IMR-90 (cell line): ENCODE measurements at regions not wholly inside any gene's neighbourhood (a gene's known extent, or its start where the extent isn't known, plus 50 kb on each side); places are given as distances from the start of the nearest gene placed in this dataset.

Experiments
- ATAC-seq: fragments of 200-7000 bp; cut with Tn5 transposase; 2 replicates; pipeline ENCODE4 v1.9.1; 2020; ENCODE audit warnings: low read depth, mild to moderate bottlenecking, moderate library complexity
- BruUV-seq: library from RNA; stranded (reverse); fragments of 400-500 nt; replicated peaks from 2 replicates; lab custom pipeline; 2021; lab: Mats Ljungman, UMichigan
- CTCF ChIA-PET: fragments of 300-600 bp; formaldehyde crosslinking; extraction: SDS; loops from one replicate; lab custom pipeline; 2021; ENCODE audit warnings: antibody characterized with exemption; lab: Yijun Ruan, JAX
- POLR2A ChIA-PET: fragments of 300-600 bp; sonication (Branson Sonifier 250); formaldehyde crosslinking; loops from one replicate; lab custom pipeline; 2022; ENCODE audit warnings: antibody characterized with exemption; ENCODE audit not compliant: unreplicated experiment; lab: Charles Lee
- DNase-seq: peaks from one replicate; pipeline ENCODE4 v3.0.0; 2013
- H2AFZ ChIP-seq: replicated peaks from 2 replicates; pipeline ENCODE3; 2013; ENCODE audit warnings: low read length, mild to moderate bottlenecking; ENCODE audit not compliant: poor library complexity
- H2AK5ac ChIP-seq: 2 replicates; pipeline ENCODE4 v1.6.1; 2013; ENCODE audit warnings: low read depth, low read length, inconsistent platforms
- H2AK9ac ChIP-seq: replicated peaks from 2 replicates; pipeline ENCODE3; 2013; ENCODE audit warnings: mild to moderate bottlenecking, low read depth, low read length, moderate library complexity; ENCODE audit not compliant: poor library complexity
- H2BK120ac ChIP-seq: 2 replicates; pipeline ENCODE4 v1.6.1; 2013; ENCODE audit warnings: low read depth, low read length, inconsistent platforms
- H2BK15ac ChIP-seq: 3 replicates; pipeline ENCODE4 v1.6.1; 2013; ENCODE audit warnings: low read depth, low read length, inconsistent platforms
- H2BK20ac ChIP-seq: 2 replicates; pipeline ENCODE4 v1.6.1; 2013; ENCODE audit warnings: low read depth, mild to moderate bottlenecking, inconsistent platforms, low read length, moderate library complexity
- H2BK5ac ChIP-seq: 2 replicates; pipeline ENCODE4 v1.6.1; 2013; ENCODE audit warnings: mild to moderate bottlenecking, low read depth, low read length, inconsistent platforms; ENCODE audit not compliant: poor library complexity, severe bottlenecking
- H3K14ac ChIP-seq: replicated peaks from 2 replicates; pipeline ENCODE4 v1.6.1; 2013; ENCODE audit warnings: low read depth, low read length, inconsistent platforms
- H3K18ac ChIP-seq: 2 replicates; pipeline ENCODE4 v1.6.1; 2013; ENCODE audit warnings: low read depth, low read length, control low read depth
- H3K23ac ChIP-seq: 2 replicates; pipeline ENCODE4 v1.6.1; 2013; ENCODE audit warnings: low read depth, low read length, inconsistent platforms
- H3K27ac ChIP-seq: 2 replicates; pipeline ENCODE4 v1.5.1; 2013; ENCODE audit warnings: mild to moderate bottlenecking, control low read depth, low read length; ENCODE audit not compliant: insufficient read depth
- H3K27me3 ChIP-seq: 2 replicates; pipeline ENCODE4 v1.6.1; 2013; ENCODE audit warnings: low read length; ENCODE audit not compliant: control insufficient read depth, insufficient read depth
- H3K36me3 ChIP-seq: 2 replicates; pipeline ENCODE4 v1.6.1; 2013; ENCODE audit warnings: low read length, mixed read lengths; ENCODE audit not compliant: control insufficient read depth, insufficient read depth
- H3K4ac ChIP-seq: 2 replicates; pipeline ENCODE4 v1.6.1; 2013; ENCODE audit warnings: low read depth, low read length, inconsistent platforms
- H3K4me1 ChIP-seq: 2 replicates; pipeline ENCODE4 v1.6.1; 2013; ENCODE audit warnings: low read length, mixed read lengths; ENCODE audit not compliant: control insufficient read depth, insufficient read depth
- H3K4me2 ChIP-seq: 2 replicates; pipeline ENCODE4 v1.6.1; 2013; ENCODE audit warnings: low read depth, mild to moderate bottlenecking, control low read depth, low read length, moderate library complexity
- H3K4me3 ChIP-seq: 2 replicates; pipeline ENCODE4 v1.5.1; 2013; ENCODE audit warnings: low read depth, mild to moderate bottlenecking, control low read depth, low read length, moderate library complexity; ENCODE audit not compliant: insufficient read depth
- H3K56ac ChIP-seq: 2 replicates; pipeline ENCODE4 v1.6.1; 2013; ENCODE audit warnings: low read length, inconsistent platforms; ENCODE audit not compliant: insufficient read depth; ENCODE audit errors: extremely low read depth
- H3K79me1 ChIP-seq, 2 experiments: 2 replicates each; pipeline ENCODE4 v1.6.1; 2013; ENCODE audit warnings: low read length in 2 of 2, inconsistent platforms in 1 of 2, low read depth in 1 of 2
- H3K9ac ChIP-seq: 2 replicates; pipeline ENCODE4 v1.6.1; 2013; ENCODE audit warnings: low read depth, low read length, control low read depth
- H3K9me1 ChIP-seq: 2 replicates; pipeline ENCODE4 v1.6.1; 2013; ENCODE audit warnings: low read length, inconsistent platforms; ENCODE audit not compliant: insufficient read depth
- H3K9me3 ChIP-seq: 2 replicates; pipeline ENCODE4 v1.6.1; 2013; ENCODE audit warnings: low read length; ENCODE audit not compliant: control insufficient read depth, insufficient read depth
- H4K20me1 ChIP-seq: 2 replicates; pipeline ENCODE4 v1.6.1; 2013; ENCODE audit warnings: low read length, inconsistent platforms; ENCODE audit not compliant: insufficient read depth
- H4K5ac ChIP-seq: 2 replicates; pipeline ENCODE4 v1.6.1; 2013; ENCODE audit warnings: mild to moderate bottlenecking, low read depth, low read length, control low read depth
- H4K8ac ChIP-seq, 2 experiments: 2 replicates each; pipeline ENCODE4 v1.6.1; 2013; ENCODE audit warnings: low read depth in 2 of 2, low read length in 2 of 2, control low read depth in 1 of 2, inconsistent platforms in 1 of 2
- H4K91ac ChIP-seq: 2 replicates; pipeline ENCODE4 v1.6.1; 2013; ENCODE audit warnings: low read depth, low read length, inconsistent platforms; ENCODE audit not compliant: insufficient read depth
- CEBPB ChIP-seq: IDR thresholded peaks from 2 replicates; pipeline ENCODE4 v1.6.1; 2012; ENCODE audit warnings: low read depth, low read length, improper control_type of control experiment
- CHD1 ChIP-seq: IDR thresholded peaks from 2 replicates; pipeline ENCODE4 v1.6.1; 2012; ENCODE audit warnings: low read depth, low read length, improper control_type of control experiment
- CTCF ChIP-seq: conservative IDR thresholded peaks from 2 replicates; pipeline ENCODE4 v1.5.1; 2012; ENCODE audit warnings: mild to moderate bottlenecking, low read depth, low read length, improper control_type of control experiment
- ELK1 ChIP-seq: fragments of 150-350 bp; IDR thresholded peaks from 2 replicates; pipeline ENCODE4 v1.6.1; 2016; ENCODE audit warnings: low read depth, mild to moderate bottlenecking, low read length, moderate library complexity, borderline replicate concordance
- FOS ChIP-seq: fragments of 150-350 bp; IDR thresholded peaks from 2 replicates; pipeline ENCODE4 v1.6.1; 2016; ENCODE audit warnings: low read depth, low read length
- MAFK ChIP-seq: IDR thresholded peaks from 2 replicates; pipeline ENCODE4 v1.6.1; 2012; ENCODE audit warnings: low read depth, low read length, improper control_type of control experiment
- MAZ ChIP-seq: IDR thresholded peaks from 2 replicates; pipeline ENCODE4 v1.6.1; 2012; ENCODE audit warnings: low read depth, mild to moderate bottlenecking, low read length, improper control_type of control experiment, moderate library complexity, borderline replicate concordance
- MXI1 ChIP-seq: IDR thresholded peaks from 2 replicates; pipeline ENCODE4 v1.6.1; 2012; ENCODE audit warnings: low read depth, mild to moderate bottlenecking, low read length, moderate library complexity, borderline replicate concordance
- NFE2L2 ChIP-seq: fragments of 150-350 bp; IDR thresholded peaks from 2 replicates; pipeline ENCODE4 v1.6.1; 2016; ENCODE audit warnings: low read depth, mild to moderate bottlenecking, low read length
- POLR2A ChIP-seq: IDR thresholded peaks from 2 replicates; pipeline ENCODE4 v1.6.1; 2012; ENCODE audit warnings: mild to moderate bottlenecking, low read depth, low read length
- RAD21 ChIP-seq: IDR thresholded peaks from 2 replicates; pipeline ENCODE4 v1.6.1; 2012; ENCODE audit warnings: low read length, improper control_type of control experiment
- RFX5 ChIP-seq: IDR thresholded peaks from 2 replicates; pipeline ENCODE4 v1.8.0; 2012; ENCODE audit warnings: low read depth, mild to moderate bottlenecking, low read length, moderate library complexity
- SMC3 ChIP-seq: fragments of 150-350 bp; IDR thresholded peaks from 2 replicates; pipeline ENCODE4 v1.6.1; 2016; ENCODE audit warnings: low read depth, mild to moderate bottlenecking, antibody characterized with exemption, low read length, moderate library complexity
- USF2 ChIP-seq: fragments of 150-350 bp; IDR thresholded peaks from 2 replicates; pipeline ENCODE4 v1.6.1; 2017; ENCODE audit warnings: mild to moderate bottlenecking, antibody characterized with exemption, low read length, low read depth
- dilution Hi-C: fragments of 300-500 bp; cut with HindIII; formaldehyde crosslinking; loops from one replicate; pipeline ENCODE4 v1.14.3; 2018; ENCODE audit warnings: low sequenced_read_pairs; ENCODE audit not compliant: unreplicated experiment
- in situ Hi-C: fragments of 300-500 bp; cut with MboI; formaldehyde crosslinking; loops from 3 replicates; pipeline ENCODE4 v1.14.3; 2019; ENCODE audit warnings: low sequenced_read_pairs, inconsistent platforms, mixed read lengths
- intact Hi-C: fragments of 100-400 bp; cut with micrococcal nuclease; formaldehyde crosslinking; loops from 2 replicates; pipeline ENCODE4 v1.10.0; 2022

- Histone ChIP-seq H3K9me1 (no peaks in the 10 kb centered on the region), H4K91ac (no peak overlapping the region), H3K4me3 (no peak overlapping the region), H3K14ac (no peak overlapping the region), H2BK5ac (no peak overlapping the region), H3K4ac (no peak overlapping the region), H3K9me3 (no peaks in the 10 kb centered on the region), H4K20me1 (no peaks in the 10 kb centered on the region), H2BK20ac (no peak overlapping the region), H4K8ac (no peak overlapping the region), H3K36me3 (no peaks in the 10 kb centered on the region), H3K23ac (no peak overlapping the region), H2BK120ac (no peak overlapping the region), H3K79me1 (no peaks in the 10 kb centered on the region), H3K4me2 (no peak overlapping the region), H3K27ac (no peak overlapping the region), H3K56ac (no peak overlapping the region), H2AFZ (no peak overlapping the region), H2BK15ac (no peak overlapping the region), H3K27me3 (no peaks in the 10 kb centered on the region), H3K18ac (no peak overlapping the region), H4K5ac (no peak overlapping the region), H2AK5ac (no peak overlapping the region), H3K4me1 (no peaks in the 10 kb centered on the region), H3K9ac (no peak overlapping the region), H2AK9ac (no peak overlapping the region)
- in situ Hi-C loops (no loop called here), intact Hi-C loops (no loop called here), dilution Hi-C loops (no loop called here)
- BruUV-seq, result no TSS peak
- ATAC-seq, result no peak
- ChIA-PET POLR2A (no interaction called here), CTCF (interaction anchor here (0.6 to 1.3 kb wide), 3 partner anchors 12 to 449 kb away, joined by 3 to 7 read pairs (median 3); no protein-coding TSS in a partner anchor)
- no peak for DNase-seq
- TF ChIP-seq CEBPB (no peak), USF2 (no peak), MAFK (no peak), SMC3 (no peak), RFX5 (no peak), ELK1 (no peak), NFE2L2 (no peak), MAZ (no peak), CTCF (no peak), RAD21 (no peak), FOS (no peak), CHD1 (no peak), MXI1 (no peak), POLR2A (no peak)
Measured at GRCh38 chr11:29507376-29507775, 509.5 kb downstream of the KCNA4 start.
